ENCODE measurements at regions not wholly inside any gene's neighbourhood (a gene's known extent, or its start where the extent isn't known, plus 50 kb on each side); places are given as distances from the start of the nearest gene placed in this dataset.
"Not testable (repeated sequence)": the region's sequence is repeated elsewhere in the genome, so short reads cannot be mapped to it uniquely, and the experiment has no call there.

- no peak for DNase-seq
Measured at GRCh38 chr2:173552531-173552930, 197.9 kb downstream of the CDCA7 start.

- no peak for DNase-seq
Measured at GRCh38 chr2:173553593-173553992, 198.9 kb downstream of the CDCA7 start.

- DNase-seq: no peak
Measured at GRCh38 chr2:173555833-173556232, 201.2 kb downstream of the CDCA7 start.

DNA sequence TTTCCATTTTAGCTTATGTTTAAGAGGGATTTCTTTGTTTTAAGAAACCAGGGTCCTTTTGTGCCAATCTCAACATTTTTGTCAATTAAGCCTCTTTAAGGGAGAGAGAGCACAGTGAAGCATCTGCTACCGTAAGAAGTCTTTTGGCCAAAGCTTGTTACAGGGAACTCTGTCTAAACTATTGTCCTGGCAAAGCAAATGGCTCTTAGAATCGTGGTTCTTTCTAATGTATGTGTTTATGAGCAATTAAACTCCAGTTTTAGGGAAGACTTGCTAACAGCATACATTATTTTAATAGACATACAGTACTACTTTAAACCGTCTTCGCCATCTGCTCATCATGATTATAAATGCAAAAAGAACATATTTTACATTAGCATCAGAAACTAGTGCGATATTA lies 202.1 kb downstream of the CDCA7 start:
- no peak for DNase-seq

DNA sequence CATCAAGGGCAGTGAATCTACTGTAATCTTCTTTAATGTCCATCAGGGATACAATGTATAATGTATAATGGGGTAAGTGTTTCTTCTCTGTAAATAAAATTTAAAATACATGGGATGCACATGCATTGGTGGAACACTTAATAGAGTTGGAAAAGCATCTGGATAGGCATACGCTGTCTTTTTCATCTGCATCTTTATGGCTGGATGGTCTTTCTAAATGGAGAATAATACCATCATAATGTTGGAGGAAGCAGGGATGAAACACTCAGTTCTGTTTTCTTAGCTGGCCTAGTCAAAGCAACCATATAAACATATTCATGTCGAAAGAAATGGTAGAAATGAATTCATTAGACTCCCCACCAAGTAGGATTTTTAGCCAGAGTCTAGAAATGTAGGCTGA lies 202.8 kb downstream of the CDCA7 start:
- no peak for DNase-seq

- no peak for DNase-seq
Measured at GRCh38 chr2:173567493-173567892, 212.8 kb downstream of the CDCA7 start.

- DNase-seq: no peak
Measured at GRCh38 chr2:173568054-173568453, 213.4 kb downstream of the CDCA7 start.

DNA sequence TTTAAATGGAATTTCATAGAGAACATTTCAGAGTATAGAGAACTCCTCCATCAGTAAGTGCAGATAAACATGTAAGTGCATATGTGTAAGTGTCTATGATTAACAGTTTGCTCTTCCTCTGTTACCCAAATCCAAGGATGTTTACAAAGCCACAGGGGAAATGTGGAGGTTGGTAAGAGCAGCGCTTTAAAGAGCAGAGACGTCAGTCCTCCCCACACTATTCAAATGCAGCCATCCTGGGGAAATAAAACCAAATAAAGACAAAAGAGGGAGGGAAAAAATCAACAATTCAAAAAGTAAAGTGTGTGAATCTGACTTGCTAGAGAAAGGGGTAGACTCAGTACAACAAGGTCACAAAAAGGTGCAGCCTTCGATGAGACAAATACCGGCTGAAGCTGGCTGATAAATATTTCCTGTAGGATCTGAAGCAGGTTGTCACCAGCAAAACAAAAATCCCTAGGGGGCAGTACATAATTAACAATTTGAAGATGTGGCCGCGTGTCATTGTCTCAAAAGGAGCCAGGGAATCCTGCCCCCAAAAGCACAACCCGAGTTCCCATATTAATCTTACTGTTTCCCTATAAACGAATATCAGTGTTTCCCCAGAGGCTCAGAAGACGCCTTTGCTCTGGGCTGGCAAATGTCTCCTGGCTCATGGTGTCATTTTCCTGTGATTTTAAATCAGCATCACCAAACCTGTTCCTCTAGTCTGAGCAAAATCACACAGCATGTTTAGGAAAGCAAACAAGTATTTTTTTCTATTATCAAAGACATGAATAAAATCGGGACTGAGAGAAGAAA lies 216.5 kb downstream of the CDCA7 start:
- DNase-seq: no peak

GRCh38 chr2:173571887-173572680 lies 217.4 kb downstream of the CDCA7 start:
- DNase-seq: no peak

DNA sequence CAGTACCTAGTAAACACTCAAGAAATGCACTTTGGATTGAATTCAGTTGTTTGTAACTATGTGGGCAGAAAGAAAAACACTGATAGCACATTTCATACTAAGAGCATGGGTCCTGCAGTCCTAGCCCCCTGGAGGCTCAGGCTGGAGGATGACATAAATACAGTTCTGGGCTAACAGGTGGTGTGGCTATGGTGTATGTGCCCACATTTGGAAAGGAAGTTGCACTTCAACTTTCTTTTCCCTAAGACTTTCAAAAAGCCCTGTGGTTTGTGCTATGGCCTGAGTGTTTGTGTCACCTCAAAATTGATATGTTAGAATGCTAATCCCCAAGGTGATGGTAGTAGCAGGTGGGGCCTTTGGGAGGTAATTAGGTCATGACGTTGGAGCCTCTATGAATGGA lies 218.2 kb downstream of the CDCA7 start:
- no peak for DNase-seq

DNA sequence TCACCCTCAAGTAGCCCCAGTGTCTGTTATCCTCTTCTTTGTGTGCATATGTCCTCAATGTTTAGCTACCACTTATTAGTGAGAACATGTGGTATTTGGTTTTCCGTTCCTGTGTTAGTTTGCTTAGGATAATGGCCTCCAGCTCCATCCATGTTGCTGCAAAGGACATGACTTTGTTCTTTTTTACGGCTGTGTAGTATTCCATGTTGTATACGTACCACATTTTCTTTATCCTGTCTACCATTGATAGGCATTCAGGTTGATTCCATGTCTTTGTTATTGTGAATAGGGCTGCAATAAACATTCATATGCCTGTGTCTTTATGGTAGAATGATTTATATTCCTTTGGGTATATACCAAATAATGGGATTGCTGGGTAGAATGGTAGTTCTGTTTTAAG lies 219.1 kb downstream of the CDCA7 start:
- not testable (repeated sequence) for DNase-seq

GRCh38 chr2:173574324-173575112 lies 219.8 kb downstream of the CDCA7 start:
- no peak for DNase-seq

GRCh38 chr2:173578404-173579107 lies 223.9 kb downstream of the CDCA7 start:
- DNase-seq: no peak

DNA sequence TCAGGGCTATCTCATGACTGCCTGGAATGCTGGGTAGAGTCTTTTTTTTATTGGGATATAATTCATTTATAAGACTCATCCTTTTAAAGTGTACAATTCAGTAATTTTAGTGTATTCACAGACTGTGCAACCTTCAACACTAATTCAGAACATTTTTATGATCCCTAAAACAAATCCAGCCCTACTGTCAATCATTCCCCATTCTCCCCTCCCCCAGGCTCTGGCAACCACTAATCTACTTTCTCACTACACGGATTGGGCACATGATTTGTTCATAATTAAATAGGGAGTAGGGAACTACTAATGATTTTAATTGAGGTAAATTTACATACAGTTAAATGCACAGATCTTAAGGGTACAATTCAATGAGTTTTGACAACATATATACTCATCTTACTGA lies 225.7 kb downstream of the CDCA7 start:
- no peak for DNase-seq

- DNase-seq: no peak
Measured at GRCh38 chr2:173580956-173581355, 226.3 kb downstream of the CDCA7 start.

DNA sequence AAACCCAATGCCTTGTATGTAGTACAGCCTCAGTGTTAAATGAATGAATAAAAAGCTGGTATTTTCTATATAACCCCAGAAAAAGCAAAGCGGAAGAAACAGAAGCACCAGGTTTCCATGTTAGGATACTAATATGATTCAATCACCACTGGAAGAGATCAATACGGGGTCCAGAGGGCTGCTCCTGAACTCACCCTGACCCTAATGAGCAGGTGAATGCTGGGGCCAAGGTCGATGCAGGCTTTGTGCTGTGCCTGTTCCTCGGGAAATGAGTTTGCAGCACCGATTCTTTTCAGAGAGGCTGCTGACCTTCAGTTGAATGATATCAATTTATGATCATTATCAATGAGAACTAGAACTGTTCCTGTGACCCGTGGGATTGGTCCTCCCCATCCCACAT lies 228.5 kb downstream of the CDCA7 start:
- DNase-seq: no peak

DNA sequence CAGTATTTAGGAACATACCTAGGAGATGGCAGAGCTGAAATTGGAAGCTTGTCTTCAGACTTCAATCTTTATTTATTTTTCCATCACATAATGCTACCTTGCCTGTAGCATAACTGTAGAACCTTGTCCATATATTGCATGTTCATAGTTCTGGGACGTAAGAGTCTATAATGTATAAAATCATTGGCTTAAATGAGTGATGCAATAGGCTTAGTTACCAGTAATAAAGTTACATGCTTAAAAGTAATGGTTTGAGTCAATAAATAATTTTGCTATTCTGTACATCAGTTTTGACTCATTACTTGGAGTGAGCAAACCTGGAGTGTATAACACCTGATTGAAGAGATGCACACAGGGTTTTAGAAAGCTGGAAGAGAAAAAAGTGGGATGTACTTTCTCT lies 229.3 kb downstream of the CDCA7 start:
- DNase-seq: no peak

GRCh38 chr2:173584676-173585458 lies 230.2 kb downstream of the CDCA7 start:
- no peak for DNase-seq

GRCh38 chr2:173588931-173589369 lies 234.3 kb downstream of the CDCA7 start:
- no peak for DNase-seq

DNA sequence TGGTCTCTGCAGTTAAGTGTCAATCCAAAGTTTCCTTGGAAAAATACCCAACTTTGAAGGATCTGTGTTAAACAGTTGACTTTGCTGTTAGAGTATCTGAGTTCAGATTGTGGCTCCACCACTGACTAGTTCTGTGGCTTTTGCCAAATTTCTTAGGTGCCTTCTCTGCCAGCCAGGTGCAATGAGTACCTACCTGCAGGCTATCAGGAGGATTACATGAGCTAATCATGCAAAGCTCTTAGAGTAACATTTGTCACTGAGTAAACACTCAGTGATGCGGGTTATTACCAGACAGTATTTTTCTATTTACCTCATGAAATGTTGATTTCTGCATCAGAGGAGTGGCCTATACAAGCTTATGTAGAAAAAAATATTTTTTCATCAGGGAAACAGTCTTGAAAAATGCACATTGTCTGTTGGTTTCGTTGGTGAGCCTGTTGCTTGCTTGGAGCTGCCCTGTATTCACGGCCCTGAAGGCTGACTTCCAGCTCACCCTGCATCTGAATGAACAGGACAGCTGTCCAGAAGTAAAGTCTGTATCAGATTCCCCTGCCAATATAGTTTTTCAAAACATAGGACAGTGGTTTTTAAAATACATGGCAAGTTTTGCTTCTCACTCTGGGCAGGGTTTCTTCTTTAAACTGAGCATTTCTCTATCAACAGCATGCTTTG lies 235.1 kb downstream of the CDCA7 start:
- no peak for DNase-seq

DNA sequence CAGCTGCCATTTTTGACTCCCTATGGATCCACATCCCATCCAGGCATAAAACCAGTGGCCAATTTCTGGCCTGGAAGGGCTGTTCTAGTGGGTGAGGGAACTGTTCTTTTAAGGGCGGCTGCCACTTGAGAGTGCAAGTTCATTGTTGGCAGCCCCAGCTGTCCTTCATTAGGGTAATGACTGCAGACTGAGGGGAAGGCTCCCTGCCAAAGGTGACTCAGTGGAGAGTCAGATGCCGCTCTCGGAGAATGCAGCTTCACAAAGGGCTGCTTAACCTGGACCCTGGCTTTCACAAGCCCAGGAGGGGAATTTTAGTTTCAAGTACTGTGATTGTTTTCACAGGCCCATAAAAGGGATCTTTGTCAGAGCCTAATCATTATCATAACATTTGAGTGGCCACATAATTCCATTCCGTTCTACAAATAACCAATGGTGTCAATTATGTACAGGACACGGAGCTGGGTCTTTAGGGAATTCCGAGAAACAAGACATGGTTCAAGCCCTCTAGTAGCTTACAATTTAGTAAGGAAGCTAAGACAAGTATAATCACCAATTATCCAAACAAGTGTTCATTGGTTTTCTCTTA lies 235.7 kb downstream of the CDCA7 start:
- DNase-seq: no peak

Data from stimulated activated CD4-positive, alpha-beta T cell treated with anti-CD3 and anti-CD28 coated beads, Interleukin-1b, Interleukin-23, amount 100 ng/mL, for 48 hours (primary cell).